ENCODE measurements at regions not wholly inside any gene's neighbourhood (a gene's known extent, or its start where the extent isn't known, plus 50 kb on each side); places are given as distances from the start of the nearest gene placed in this dataset.

- ChIA-PET RAD21 (ENCODE audit: unreplicated experiment) (interaction anchor here (0.5 to 5.1 kb wide), 38 partner anchors 8 to 1160 kb away, joined by 3 to 143 read pairs (median 4); partner anchors contain the start of genes AK9, CDC40, FIG4 and WASF1), POLR2A (interaction anchor here (0.6 to 1.0 kb wide), 2 partner anchors 444 to 521 kb away, joined by 3 read pairs; no protein-coding TSS in a partner anchor), CTCF (interaction anchor here (0.6 to 6.2 kb wide), 97 partner anchors 8 to 1182 kb away, joined by 3 to 203 read pairs (median 4); partner anchors contain the start of genes AK9, CDC40, FIG4 and PPIL6), SMC1A (ENCODE audit: uncharacterized antibody, unreplicated experiment) (interaction anchor here (0.6 to 5.0 kb wide), 54 partner anchors 9 to 1147 kb away, joined by 3 to 98 read pairs (median 4); partner anchors contain the start of genes AK9, FIG4 and WASF1)
- BruUV-seq (replicated peaks): no TSS peak
- intact Hi-C loops (cut with micrococcal nuclease; ENCODE audit: unreplicated experiment): loop anchor here (1.0 to 5.0 kb wide), 5 partner anchors 142 to 513 kb away; partner anchors contain the start of gene CDC40
- FAIRE-seq: peak; percentile 57
- H3K36me3 ChIP-seq (ENCODE audit: control insufficient read depth in 2 of 2, insufficient read depth in 2 of 2, low read length in 1 of 2): no peaks in the 10 kb centered on the region
- H3K9ac ChIP-seq (ENCODE audit: control insufficient read depth, insufficient read depth, low read length): peak overlapping the region; percentile 73
- H3K79me2 ChIP-seq (ENCODE audit: control insufficient read depth, insufficient read depth, low read length): no peaks in the 10 kb centered on the region
- in situ Hi-C loops (cut with MboI): loop anchor here (5.0 kb wide), 2 partner anchors 338 to 513 kb away; no protein-coding TSS in a partner anchor
- H3K4me3 ChIP-seq: peak overlapping the region; percentile 73
- DNase-seq (ENCODE audit: low read depth, low spot score): no peak
- peak overlapping the region; percentile 17; the same call in 1 of the 2 replicates for H3K27ac ChIP-seq (ENCODE audit: control insufficient read depth, insufficient read depth)
- H2AFZ ChIP-seq (ENCODE audit: control insufficient read depth, low read depth, low read length): peak overlapping the region; percentile 100
- no peaks in the 10 kb centered on the region for H3K9me3 ChIP-seq (replicated peaks; ENCODE audit: control insufficient read depth, insufficient read depth, low read length)
- no peaks in the 10 kb centered on the region for H4K20me1 ChIP-seq (ENCODE audit: control insufficient read depth, insufficient read depth)
- 2% methylated on average over 15 of the region's 15 CpGs for WGBS (ENCODE audit: insufficient coverage, insufficient replicate concordance, low lambda C conversion rate, missing lambda C conversion rate)
- H3K4me2 ChIP-seq (ENCODE audit: control insufficient read depth, insufficient read depth): peak overlapping the region; percentile 93
- H3K27me3 ChIP-seq (replicated peaks in 1 of 2; ENCODE audit: control insufficient read depth in 2 of 2, insufficient read depth in 2 of 2, low read length in 1 of 2): no peaks in the 10 kb centered on the region
- peaks cover 3% of the 10 kb centered on the region for H3K4me1 ChIP-seq (ENCODE audit: control insufficient read depth, insufficient read depth, low read length)
- ATAC-seq: peak; percentile 81
- no peak for TF ChIP-seq TAF1 (IDR thresholded peaks at IDR 0.05; ENCODE audit: borderline replicate concordance, low read depth, low read length)
- TF ChIP-seq, protein P1, sequence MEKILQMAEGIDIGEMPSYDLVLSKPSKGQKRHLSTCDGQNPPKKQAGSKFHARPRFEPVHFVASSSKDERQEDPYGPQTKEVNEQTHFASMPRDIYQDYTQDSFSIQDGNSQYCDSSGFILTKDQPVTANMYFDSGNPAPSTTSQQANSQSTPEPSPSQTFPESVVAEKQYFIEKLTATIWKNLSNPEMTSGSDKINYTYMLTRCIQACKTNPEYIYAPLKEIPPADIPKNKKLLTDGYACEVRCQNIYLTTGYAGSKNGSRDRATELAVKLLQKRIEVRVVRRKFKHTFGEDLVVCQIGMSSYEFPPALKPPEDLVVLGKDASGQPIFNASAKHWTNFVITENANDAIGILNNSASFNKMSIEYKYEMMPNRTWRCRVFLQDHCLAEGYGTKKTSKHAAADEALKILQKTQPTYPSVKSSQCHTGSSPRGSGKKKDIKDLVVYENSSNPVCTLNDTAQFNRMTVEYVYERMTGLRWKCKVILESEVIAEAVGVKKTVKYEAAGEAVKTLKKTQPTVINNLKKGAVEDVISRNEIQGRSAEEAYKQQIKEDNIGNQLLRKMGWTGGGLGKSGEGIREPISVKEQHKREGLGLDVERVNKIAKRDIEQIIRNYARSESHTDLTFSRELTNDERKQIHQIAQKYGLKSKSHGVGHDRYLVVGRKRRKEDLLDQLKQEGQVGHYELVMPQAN (conservative IDR thresholded peaks at IDR 0.05): no peak
- no peak for TF ChIP-seq IRF4 (IDR thresholded peaks at IDR 0.05; ENCODE audit: low read depth, low read length)
- TF ChIP-seq PML (IDR thresholded peaks at IDR 0.05; ENCODE audit: low read length): no peak
- no peak for TF ChIP-seq RELA (IDR thresholded peaks at IDR 0.05; ENCODE audit: borderline replicate concordance, partially characterized antibody)
- peak; percentile 42 to 63 (median 57); a peak in 5 of 6 replicates for TF ChIP-seq CTCF (IDR thresholded peaks at IDR 0.05 in 2 of 3, conservative IDR thresholded peaks at IDR 0.05 in 1 of 3; ENCODE audit: control insufficient read depth in 2 of 3, extremely low read depth in 1 of 3, insufficient read depth in 1 of 3, low read depth in 3 of 3, low read length in 3 of 3)
- TF ChIP-seq HCFC1 (IDR thresholded peaks at IDR 0.05; ENCODE audit: low read length): no peak
- TF ChIP-seq, protein P2, sequence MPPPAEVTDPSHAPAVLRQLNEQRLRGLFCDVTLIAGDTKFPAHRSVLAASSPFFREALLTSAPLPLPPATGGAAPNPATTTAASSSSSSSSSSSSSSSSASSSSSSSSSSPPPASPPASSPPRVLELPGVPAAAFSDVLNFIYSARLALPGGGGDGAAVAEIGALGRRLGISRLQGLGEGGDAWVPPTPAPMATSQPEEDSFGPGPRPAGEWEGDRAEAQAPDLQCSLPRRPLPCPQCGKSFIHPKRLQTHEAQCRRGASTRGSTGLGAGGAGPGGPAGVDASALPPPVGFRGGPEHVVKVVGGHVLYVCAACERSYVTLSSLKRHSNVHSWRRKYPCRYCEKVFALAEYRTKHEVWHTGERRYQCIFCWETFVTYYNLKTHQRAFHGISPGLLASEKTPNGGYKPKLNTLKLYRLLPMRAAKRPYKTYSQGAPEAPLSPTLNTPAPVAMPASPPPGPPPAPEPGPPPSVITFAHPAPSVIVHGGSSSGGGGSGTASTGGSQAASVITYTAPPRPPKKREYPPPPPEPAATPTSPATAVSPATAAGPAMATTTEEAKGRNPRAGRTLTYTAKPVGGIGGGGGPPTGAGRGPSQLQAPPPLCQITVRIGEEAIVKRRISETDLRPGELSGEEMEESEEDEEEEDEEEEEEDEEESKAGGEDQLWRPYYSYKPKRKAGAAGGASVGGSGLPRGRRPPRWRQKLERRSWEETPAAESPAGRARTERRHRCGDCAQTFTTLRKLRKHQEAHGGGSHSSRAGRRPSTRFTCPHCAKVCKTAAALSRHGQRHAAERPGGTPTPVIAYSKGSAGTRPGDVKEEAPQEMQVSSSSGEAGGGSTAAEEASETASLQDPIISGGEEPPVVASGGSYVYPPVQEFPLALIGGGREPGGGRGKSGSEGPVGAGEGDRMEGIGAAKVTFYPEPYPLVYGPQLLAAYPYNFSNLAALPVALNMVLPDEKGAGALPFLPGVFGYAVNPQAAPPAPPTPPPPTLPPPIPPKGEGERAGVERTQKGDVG (CRISPR knock-in tag; IDR thresholded peaks at IDR 0.05): no peak
- no peak for TF ChIP-seq STAT3 (IDR thresholded peaks at IDR 0.05; ENCODE audit: low read depth, low read length)
- no peak for TF ChIP-seq CUX1 (IDR thresholded peaks at IDR 0.05; ENCODE audit: insufficient replicate concordance, low read depth, low read length)
- TF ChIP-seq TBL1XR1 (IDR thresholded peaks at IDR 0.05; ENCODE audit: low read depth, low read length): no peak
These were observed 61.9 kb downstream of the GPR6 start for GRCh38 chr6:110039981-110040383.

Data from GM12878 (cell line).